ENCODE measurements at regions not wholly inside any gene's neighbourhood (a gene's known extent, or its start where the extent isn't known, plus 50 kb on each side); places are given as distances from the start of the nearest gene placed in this dataset.

DNA sequence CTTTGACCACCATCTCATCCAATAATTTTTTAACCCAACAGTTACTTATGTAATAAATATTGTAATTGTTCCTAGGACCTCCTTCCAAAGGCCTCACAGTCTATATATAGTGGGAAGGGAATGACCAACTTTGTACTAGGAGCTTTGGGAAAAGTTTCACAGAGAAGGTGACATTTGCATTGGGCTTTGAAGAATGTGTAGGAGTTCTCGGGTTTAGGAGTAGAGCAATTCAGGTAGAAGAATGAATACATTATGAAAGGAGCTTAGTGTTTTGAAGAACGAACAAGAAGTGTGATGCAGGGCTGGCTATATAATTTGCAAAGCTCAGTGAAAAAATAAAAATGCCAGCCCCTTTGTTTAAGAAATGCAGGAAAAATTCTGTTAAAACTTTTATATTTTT is 330.4 kb upstream of the DEPDC1 start:
- TF ChIP-seq, protein P1, sequence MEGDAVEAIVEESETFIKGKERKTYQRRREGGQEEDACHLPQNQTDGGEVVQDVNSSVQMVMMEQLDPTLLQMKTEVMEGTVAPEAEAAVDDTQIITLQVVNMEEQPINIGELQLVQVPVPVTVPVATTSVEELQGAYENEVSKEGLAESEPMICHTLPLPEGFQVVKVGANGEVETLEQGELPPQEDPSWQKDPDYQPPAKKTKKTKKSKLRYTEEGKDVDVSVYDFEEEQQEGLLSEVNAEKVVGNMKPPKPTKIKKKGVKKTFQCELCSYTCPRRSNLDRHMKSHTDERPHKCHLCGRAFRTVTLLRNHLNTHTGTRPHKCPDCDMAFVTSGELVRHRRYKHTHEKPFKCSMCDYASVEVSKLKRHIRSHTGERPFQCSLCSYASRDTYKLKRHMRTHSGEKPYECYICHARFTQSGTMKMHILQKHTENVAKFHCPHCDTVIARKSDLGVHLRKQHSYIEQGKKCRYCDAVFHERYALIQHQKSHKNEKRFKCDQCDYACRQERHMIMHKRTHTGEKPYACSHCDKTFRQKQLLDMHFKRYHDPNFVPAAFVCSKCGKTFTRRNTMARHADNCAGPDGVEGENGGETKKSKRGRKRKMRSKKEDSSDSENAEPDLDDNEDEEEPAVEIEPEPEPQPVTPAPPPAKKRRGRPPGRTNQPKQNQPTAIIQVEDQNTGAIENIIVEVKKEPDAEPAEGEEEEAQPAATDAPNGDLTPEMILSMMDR (IDR thresholded peaks at IDR 0.05) = no peak
- TF ChIP-seq POLR2A (IDR thresholded peaks at IDR 0.05) = no peak
